Transverse colon (tissue), 4 donors: ENCODE measurements at regions not wholly inside any gene's neighbourhood (a gene's known extent, or its start where the extent isn't known, plus 50 kb on each side); places are given as distances from the start of the nearest gene placed in this dataset.

Source experiments
- CTCF ChIP-seq, 5 experiments: fragments of 200-600 bp in 3 of 5; fragments of 450-650 bp in 2 of 5; sonication (generic) in 3 of 5; IDR thresholded peaks; 1 replicate in 2 of 5; 2 replicates in 3 of 5; pipeline ENCODE4 v1.5.1; 2016 to 2017; ENCODE audit warnings: antibody characterized with exemption in 5 of 5, inconsistent platforms in 3 of 5, mild to moderate bottlenecking in 2 of 5, moderate library complexity in 1 of 5
- POLR2A ChIP-seq: fragments of 450-650 bp; IDR thresholded peaks from one replicate; pipeline ENCODE4 v1.6.1; 2016; ENCODE audit warnings: antibody characterized with exemption, mild to moderate bottlenecking, moderate library complexity
- POLR2AphosphoS5 ChIP-seq, 3 donors: sonication (generic); formaldehyde crosslinking; IDR thresholded peaks; one replicate each; pipeline ENCODE4 v1.6.1; 2016; ENCODE audit warnings: antibody characterized with exemption in 3 of 3

GRCh38 chr3:74516019-74516418 lies 98.4 kb downstream of the CNTN3 start:
- no peak for TF ChIP-seq CTCF (IDR thresholded peaks at IDR 0.05)
- no peak for TF ChIP-seq POLR2AphosphoS5 (IDR thresholded peaks at IDR 0.05)
- TF ChIP-seq POLR2A: no peak
